Calu3 (cell line): ENCODE measurements at regions not wholly inside any gene's neighbourhood (a gene's known extent, or its start where the extent isn't known, plus 50 kb on each side); places are given as distances from the start of the nearest gene placed in this dataset.

ENCODE experiments used
- BruUV-seq: library from RNA; stranded (reverse); fragments of 400-500 nt; replicated peaks from 2 replicates; lab custom pipeline; 2021; lab: Mats Ljungman, UMichigan
- CTCF ChIA-PET: fragments of 300-600 bp; sonication (Branson Sonifier 250); formaldehyde crosslinking; loops from one replicate; lab custom pipeline; 2022; ENCODE audit warnings: antibody characterized with exemption; lab: Charles Lee
- DNase-seq: peaks from one replicate; pipeline ENCODE4 v3.0.0; 2022
- H3K27ac Mint-ChIP-seq: one replicate; pipeline ENCODE4 v1.8.0; 2022; ENCODE audit warnings: mixed read lengths; ENCODE audit not compliant: unreplicated experiment
- H3K27me3 Mint-ChIP-seq: one replicate; pipeline ENCODE4 v1.8.0; 2022; ENCODE audit warnings: mixed read lengths; ENCODE audit not compliant: unreplicated experiment
- H3K36me3 Mint-ChIP-seq: one replicate; pipeline ENCODE4 v1.8.0; 2022; ENCODE audit warnings: mild to moderate bottlenecking, moderate library complexity, mixed read lengths; ENCODE audit not compliant: insufficient read depth, unreplicated experiment
- H3K4me1 Mint-ChIP-seq: one replicate; pipeline ENCODE4 v1.8.0; 2022; ENCODE audit warnings: mild to moderate bottlenecking, low read depth, mixed read lengths; ENCODE audit not compliant: unreplicated experiment
- H3K4me3 Mint-ChIP-seq: one replicate; pipeline ENCODE4 v1.8.0; 2022; ENCODE audit warnings: mild to moderate bottlenecking, low read depth, moderate library complexity, mixed read lengths; ENCODE audit not compliant: unreplicated experiment
- H3K9me3 Mint-ChIP-seq: one replicate; pipeline ENCODE4 v1.8.0; 2022; ENCODE audit warnings: low read depth, mixed read lengths; ENCODE audit not compliant: unreplicated experiment
- CTCF ChIP-seq: fragments of 200-600 bp; IDR thresholded peaks from one replicate; pipeline ENCODE4 v1.8.0; 2022; ENCODE audit warnings: antibody characterized with exemption; ENCODE audit not compliant: unreplicated experiment
- intact Hi-C: fragments of 100-400 bp; cut with micrococcal nuclease; formaldehyde crosslinking; loops from one replicate; pipeline ENCODE4 v1.10.0; 2022; ENCODE audit not compliant: unreplicated experiment

GRCh38 chr21:18191139-18191538 lies 53.5 kb upstream of the CHODL start:
- H3K36me3 Mint-ChIP-seq: no peaks in the 10 kb centered on the region
- no peaks in the 10 kb centered on the region for H3K4me1 Mint-ChIP-seq
- H3K27me3 Mint-ChIP-seq: no peaks in the 10 kb centered on the region
- peaks cover 11% of the 10 kb centered on the region for H3K9me3 Mint-ChIP-seq
- no peak overlapping the region for H3K27ac Mint-ChIP-seq
- CTCF ChIA-PET: no interaction called here
- DNase-seq: no peak
- intact Hi-C loops: no loop called here
- no TSS peak for BruUV-seq
- TF ChIP-seq CTCF: no peak
- H3K4me3 Mint-ChIP-seq: no peak overlapping the region

GRCh38 chr21:18178509-18178908 lies 66.1 kb upstream of the CHODL start:
- no TSS peak for BruUV-seq
- DNase-seq: no peak
- no peak for TF ChIP-seq CTCF
- Mint-ChIP-seq H3K27ac (no peak overlapping the region), H3K36me3 (no peaks in the 10 kb centered on the region), H3K9me3 (peaks cover 5% of the 10 kb centered on the region), H3K4me3 (no peak overlapping the region), H3K27me3 (no peaks in the 10 kb centered on the region), H3K4me1 (no peaks in the 10 kb centered on the region)
- intact Hi-C loops: no loop called here
- CTCF ChIA-PET: no interaction called here

GRCh38 chr21:18174370-18174769 lies 70.3 kb upstream of the CHODL start:
- no peak overlapping the region for H3K27ac Mint-ChIP-seq
- DNase-seq: no peak
- intact Hi-C loops: no loop called here
- H3K9me3 Mint-ChIP-seq: peaks cover 5% of the 10 kb centered on the region
- no peaks in the 10 kb centered on the region for H3K36me3 Mint-ChIP-seq
- CTCF ChIA-PET: no interaction called here
- H3K27me3 Mint-ChIP-seq: no peaks in the 10 kb centered on the region
- no peaks in the 10 kb centered on the region for H3K4me1 Mint-ChIP-seq
- no peak overlapping the region for H3K4me3 Mint-ChIP-seq
- no peak for TF ChIP-seq CTCF
- BruUV-seq: no TSS peak

- no peak for DNase-seq
- H3K4me1 Mint-ChIP-seq: no peaks in the 10 kb centered on the region
- intact Hi-C loops: no loop called here
- H3K4me3 Mint-ChIP-seq: no peak overlapping the region
- no peaks in the 10 kb centered on the region for H3K36me3 Mint-ChIP-seq
- BruUV-seq: no TSS peak
- H3K9me3 Mint-ChIP-seq: peaks cover 4% of the 10 kb centered on the region
- no peak overlapping the region for H3K27ac Mint-ChIP-seq
- H3K27me3 Mint-ChIP-seq: no peaks in the 10 kb centered on the region
- TF ChIP-seq CTCF: no peak
- CTCF ChIA-PET: no interaction called here
These were observed 73.8 kb upstream of the CHODL start for GRCh38 chr21:18170829-18171228.

- CTCF ChIA-PET: no interaction called here
- intact Hi-C loops: no loop called here
- Mint-ChIP-seq H3K9me3 (peaks cover 4% of the 10 kb centered on the region), H3K27me3 (no peaks in the 10 kb centered on the region), H3K4me3 (no peak overlapping the region), H3K27ac (no peak overlapping the region), H3K36me3 (no peaks in the 10 kb centered on the region), H3K4me1 (no peaks in the 10 kb centered on the region)
- BruUV-seq: no TSS peak
- DNase-seq: no peak
- no peak for TF ChIP-seq CTCF
These were observed 74.4 kb upstream of the CHODL start for GRCh38 chr21:18170221-18170620.
